ENCODE measurements at regions not wholly inside any gene's neighbourhood (a gene's known extent, or its start where the extent isn't known, plus 50 kb on each side); places are given as distances from the start of the nearest gene placed in this dataset.

GRCh38 chr3:106013971-106014370, 145.2 kb upstream of the CBLB start:
- no peak for TF ChIP-seq CTCF (IDR thresholded peaks at IDR 0.05; ENCODE audit: borderline replicate concordance, extremely low read depth, low read length, poor library complexity, severe bottlenecking)
- TF ChIP-seq EZH2 (IDR thresholded peaks at IDR 0.05; ENCODE audit: borderline replicate concordance, low read depth, low read length, severe bottlenecking) = no peak
